ENCODE measurements at regions not wholly inside any gene's neighbourhood (a gene's known extent, or its start where the extent isn't known, plus 50 kb on each side); places are given as distances from the start of the nearest gene placed in this dataset.

DNA sequence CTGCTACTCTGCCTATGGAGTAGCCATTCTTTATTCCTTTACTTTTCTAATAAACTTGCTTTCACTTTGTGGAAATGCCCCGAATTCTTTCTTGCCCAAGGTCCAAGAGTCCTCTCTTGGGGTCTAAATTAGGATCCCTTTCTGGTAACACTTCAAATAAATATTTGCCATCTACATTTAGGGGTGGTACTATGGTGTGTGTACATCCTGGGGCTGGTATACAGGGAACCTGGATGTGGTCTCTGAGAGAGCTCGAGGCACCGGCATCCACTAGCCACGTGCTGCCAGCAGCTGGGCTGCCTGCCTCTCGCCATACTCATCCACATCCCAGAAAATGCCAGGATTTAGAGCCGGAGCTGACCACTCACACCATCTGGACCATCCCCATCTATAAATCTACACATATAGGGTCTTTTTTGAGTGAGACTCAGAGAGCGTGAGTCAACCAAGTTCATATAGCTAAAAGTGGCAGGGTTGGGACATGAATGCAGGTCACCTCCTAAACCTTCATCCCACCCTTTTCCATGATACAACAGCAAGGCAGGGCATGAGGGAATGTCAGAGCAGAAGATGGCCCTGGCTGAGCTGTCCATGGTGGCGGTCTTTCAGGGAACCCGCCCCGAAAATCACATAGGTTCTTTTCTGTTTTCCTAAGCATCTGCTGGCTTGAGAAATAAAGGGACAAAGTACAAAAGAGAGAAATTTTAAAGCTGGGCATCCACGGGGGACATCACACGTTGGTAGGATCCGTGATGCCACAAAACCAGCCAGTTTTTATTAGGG lies 76.6 kb upstream of the F3 start:
- H3K27me3 ChIP-seq (ENCODE audit: insufficient read depth, low read length) = no peaks in the 10 kb centered on the region; the same call in 1 of the 2 replicates
- H3K4me1 ChIP-seq (ENCODE audit: insufficient read depth, low read length) = peaks cover 20% of the 10 kb centered on the region
- H3K27ac ChIP-seq (ENCODE audit: low read depth, low read length) = no peak overlapping the region
- H3K9me3 ChIP-seq (ENCODE audit: insufficient read depth, low read depth, low read length) = peaks cover 2% of the 10 kb centered on the region; the same call in 1 of the 2 replicates
- no peaks in the 10 kb centered on the region for H3K36me3 ChIP-seq (ENCODE audit: insufficient read depth, low read length)
- WGBS = 87% methylated on average over 12 of the region's 13 CpGs
- no peak overlapping the region for H3K4me3 ChIP-seq (ENCODE audit: low read length)
- no peak overlapping the region for H3K9ac ChIP-seq (ENCODE audit: low read depth, low read length)

DNA sequence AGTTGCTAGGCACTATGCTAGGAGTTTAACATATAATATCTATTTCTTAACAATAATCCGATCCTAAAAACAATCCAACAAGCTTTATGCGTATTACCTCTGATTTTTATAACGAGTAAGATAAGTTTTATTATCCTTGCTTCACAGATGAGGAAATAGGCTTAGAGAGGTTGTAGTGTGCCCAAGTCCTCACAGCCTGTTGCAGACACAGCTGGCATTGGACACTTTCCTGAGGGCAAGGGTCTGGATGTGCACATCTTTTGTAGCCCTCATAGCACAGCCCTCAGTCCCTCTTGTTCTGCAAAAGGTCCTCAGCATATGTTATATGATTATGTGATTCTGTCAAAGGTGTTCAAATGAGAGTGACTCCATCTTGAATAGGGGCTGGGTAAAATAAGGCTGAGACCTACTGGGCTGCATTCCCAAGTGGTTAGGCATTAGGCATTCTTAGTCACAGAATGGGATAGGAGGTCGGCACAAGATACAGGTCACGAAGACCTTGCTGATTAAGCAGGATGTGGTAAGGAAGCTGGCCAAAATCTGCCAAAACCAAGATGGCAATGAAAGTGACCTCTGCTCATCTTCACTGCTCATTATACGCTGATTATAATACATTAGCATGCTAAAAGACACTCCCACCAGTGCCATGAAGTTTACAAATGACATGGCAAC lies 75.7 kb upstream of the F3 start:
- H3K36me3 ChIP-seq (ENCODE audit: insufficient read depth, low read length) = no peaks in the 10 kb centered on the region
- no peak overlapping the region for H3K9ac ChIP-seq (ENCODE audit: low read depth, low read length)
- H3K4me1 ChIP-seq (ENCODE audit: insufficient read depth, low read length) = peaks cover 12% of the 10 kb centered on the region; the same call in 1 of the 2 replicates
- H3K4me3 ChIP-seq (ENCODE audit: low read length) = no peak overlapping the region
- H3K9me3 ChIP-seq (ENCODE audit: insufficient read depth, low read depth, low read length) = peaks cover 2% of the 10 kb centered on the region; the same call in 1 of the 2 replicates
- no peak overlapping the region for H3K27ac ChIP-seq (ENCODE audit: low read depth, low read length)
- no peaks in the 10 kb centered on the region for H3K27me3 ChIP-seq (ENCODE audit: insufficient read depth, low read length)
- 76% methylated on average over 6 of the region's 6 CpGs for WGBS

DNA sequence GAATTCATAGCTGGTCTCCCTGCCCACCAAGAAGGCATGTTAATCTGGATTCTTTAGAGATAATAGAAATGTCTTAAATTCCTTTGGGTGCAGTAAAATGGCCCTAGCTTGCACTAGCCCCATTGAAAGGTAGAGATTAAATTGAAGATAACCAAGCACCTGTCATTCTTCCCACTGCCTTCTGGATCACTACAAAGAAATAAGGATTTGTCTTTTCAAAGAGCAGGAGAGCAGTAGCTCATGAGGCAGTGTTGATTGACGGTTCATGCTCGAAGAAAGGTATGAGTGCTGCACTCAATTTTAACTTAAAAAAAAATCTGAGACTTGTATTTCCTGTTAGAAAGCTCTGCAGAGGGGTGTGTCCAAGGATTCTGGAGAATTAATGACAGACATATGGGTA lies 74.9 kb upstream of the F3 start:
- no peak overlapping the region for H3K27ac ChIP-seq (ENCODE audit: low read depth, low read length)
- WGBS = 96% methylated on average over 2 of the region's 2 CpGs
- H3K4me3 ChIP-seq (ENCODE audit: low read length) = no peak overlapping the region
- peaks cover 12% of the 10 kb centered on the region; the same call in 1 of the 2 replicates for H3K4me1 ChIP-seq (ENCODE audit: insufficient read depth, low read length)
- no peaks in the 10 kb centered on the region for H3K27me3 ChIP-seq (ENCODE audit: insufficient read depth, low read length)
- peaks cover 2% of the 10 kb centered on the region; the same call in 1 of the 2 replicates for H3K9me3 ChIP-seq (ENCODE audit: insufficient read depth, low read depth, low read length)
- H3K9ac ChIP-seq (ENCODE audit: low read depth, low read length) = no peak overlapping the region
- no peaks in the 10 kb centered on the region for H3K36me3 ChIP-seq (ENCODE audit: insufficient read depth, low read length)

DNA sequence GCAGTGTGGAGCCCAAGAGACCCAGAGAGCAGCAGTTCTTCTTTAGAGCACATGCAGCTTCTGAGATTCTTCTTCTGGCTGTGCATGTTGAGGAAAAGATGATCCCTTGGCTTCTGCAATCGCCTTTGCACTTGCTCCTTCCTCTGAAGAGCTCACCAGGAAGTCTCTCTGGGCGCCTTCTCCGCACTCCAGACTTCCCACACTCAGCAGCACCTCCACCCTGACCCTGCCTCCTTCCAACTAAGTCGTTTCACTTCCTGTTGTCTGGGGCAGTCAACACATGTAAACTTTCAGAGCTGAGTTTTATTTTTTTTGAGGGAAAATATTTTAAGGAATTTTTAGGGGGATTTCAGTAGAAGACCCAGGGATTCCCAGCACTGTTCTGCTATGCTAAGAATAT lies 73.4 kb upstream of the F3 start:
- H3K4me1 ChIP-seq (ENCODE audit: insufficient read depth, low read length) = peaks cover 12% of the 10 kb centered on the region; the same call in 1 of the 2 replicates
- H3K36me3 ChIP-seq (ENCODE audit: insufficient read depth, low read length) = no peaks in the 10 kb centered on the region

DNA sequence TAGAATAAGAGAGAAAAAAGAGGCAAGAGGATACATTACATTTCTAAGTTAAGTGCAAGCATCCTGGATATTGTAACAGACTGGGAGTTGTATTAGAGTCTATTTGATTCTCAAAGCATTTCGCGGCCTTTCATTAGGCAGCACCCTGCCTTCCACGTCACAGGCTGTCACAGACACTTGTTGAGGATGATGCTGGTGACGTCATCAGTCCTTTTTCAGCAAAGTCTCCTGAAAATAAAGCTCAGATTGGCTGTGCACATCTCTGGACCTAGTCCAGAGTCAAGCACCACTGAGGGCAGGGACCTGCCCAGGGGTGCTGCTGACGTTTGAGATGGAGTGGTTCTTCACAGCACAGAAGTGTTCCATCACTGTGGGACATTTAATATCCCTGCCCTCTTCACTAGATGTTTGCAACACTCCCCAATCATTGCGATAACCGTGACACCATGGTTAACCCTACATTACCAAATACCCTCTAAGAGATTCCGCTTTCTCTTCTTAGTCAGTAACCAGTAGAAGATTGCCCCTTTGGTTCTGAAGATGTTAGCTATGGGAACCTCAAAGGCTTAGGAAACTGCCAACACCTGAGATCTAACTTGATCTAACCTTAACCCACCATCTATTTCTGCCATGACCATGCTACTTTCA lies 72.7 kb upstream of the F3 start:
- Histone ChIP-seq H3K9me3 (ENCODE audit: insufficient read depth, low read depth, low read length) (peaks cover 2% of the 10 kb centered on the region; the same call in 1 of the 2 replicates), H3K4me1 (ENCODE audit: insufficient read depth, low read length) (peaks cover 12% of the 10 kb centered on the region; the same call in 1 of the 2 replicates), H3K27me3 (ENCODE audit: insufficient read depth, low read length) (no peaks in the 10 kb centered on the region), H3K27ac (ENCODE audit: low read depth, low read length) (no peak overlapping the region), H3K9ac (ENCODE audit: low read depth, low read length) (no peak overlapping the region), H3K36me3 (ENCODE audit: insufficient read depth, low read length) (no peaks in the 10 kb centered on the region), H3K4me3 (ENCODE audit: low read length) (no peak overlapping the region)
- WGBS = 94% methylated on average over 8 of the region's 8 CpGs

More for the DNA sequence above, 73.4 kb upstream of the F3 start:
- Histone ChIP-seq H3K4me3 (ENCODE audit: low read length) (no peak overlapping the region), H3K27ac (ENCODE audit: low read depth, low read length) (no peak overlapping the region), H3K9ac (ENCODE audit: low read depth, low read length) (no peak overlapping the region), H3K9me3 (ENCODE audit: insufficient read depth, low read depth, low read length) (peaks cover 2% of the 10 kb centered on the region; the same call in 1 of the 2 replicates), H3K27me3 (ENCODE audit: insufficient read depth, low read length) (no peaks in the 10 kb centered on the region)
- 74% methylated on average over 4 of the region's 4 CpGs for WGBS

DNA sequence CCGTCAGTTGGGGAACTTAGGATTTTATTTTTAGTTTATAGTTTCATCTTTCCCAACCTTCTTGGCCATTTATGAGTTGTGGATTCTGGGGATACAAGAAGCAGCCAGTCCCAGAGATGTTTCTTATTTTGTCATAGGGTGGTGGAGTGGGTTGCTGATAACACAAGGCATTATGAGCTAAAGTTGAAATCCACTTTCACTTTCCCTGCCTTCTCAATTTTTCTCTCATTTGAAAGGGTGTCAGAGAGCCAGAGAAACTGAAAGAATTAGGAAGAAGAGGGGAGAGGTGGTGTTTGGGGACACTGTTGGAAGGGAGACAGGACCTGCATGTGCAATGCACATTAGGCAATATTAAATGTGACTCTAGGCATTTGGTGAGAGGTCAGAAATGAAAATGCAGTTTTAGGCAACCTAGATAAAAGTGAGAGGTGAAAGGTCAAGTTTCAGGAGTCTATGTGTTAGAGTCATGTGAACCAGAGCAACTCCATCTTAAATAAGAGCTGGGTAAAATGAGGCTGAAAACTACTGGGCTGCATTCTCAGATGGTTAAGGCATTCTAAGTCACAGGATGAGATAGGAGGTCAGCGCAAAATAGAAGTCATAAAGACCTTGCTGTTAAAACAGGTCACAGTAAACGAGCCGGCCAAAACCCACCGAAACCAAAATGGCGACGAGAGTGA lies 71.1 kb upstream of the F3 start:
- Histone ChIP-seq H3K27ac (ENCODE audit: low read depth, low read length) (no peak overlapping the region), H3K27me3 (ENCODE audit: insufficient read depth, low read length) (no peaks in the 10 kb centered on the region), H3K9me3 (ENCODE audit: insufficient read depth, low read depth, low read length) (no peaks in the 10 kb centered on the region), H3K4me3 (ENCODE audit: low read length) (no peak overlapping the region), H3K4me1 (ENCODE audit: insufficient read depth, low read length) (peaks cover 12% of the 10 kb centered on the region; the same call in 1 of the 2 replicates), H3K9ac (ENCODE audit: low read depth, low read length) (no peak overlapping the region), H3K36me3 (ENCODE audit: insufficient read depth, low read length) (no peaks in the 10 kb centered on the region)
- WGBS = 94% methylated on average over 7 of the region's 7 CpGs

DNA sequence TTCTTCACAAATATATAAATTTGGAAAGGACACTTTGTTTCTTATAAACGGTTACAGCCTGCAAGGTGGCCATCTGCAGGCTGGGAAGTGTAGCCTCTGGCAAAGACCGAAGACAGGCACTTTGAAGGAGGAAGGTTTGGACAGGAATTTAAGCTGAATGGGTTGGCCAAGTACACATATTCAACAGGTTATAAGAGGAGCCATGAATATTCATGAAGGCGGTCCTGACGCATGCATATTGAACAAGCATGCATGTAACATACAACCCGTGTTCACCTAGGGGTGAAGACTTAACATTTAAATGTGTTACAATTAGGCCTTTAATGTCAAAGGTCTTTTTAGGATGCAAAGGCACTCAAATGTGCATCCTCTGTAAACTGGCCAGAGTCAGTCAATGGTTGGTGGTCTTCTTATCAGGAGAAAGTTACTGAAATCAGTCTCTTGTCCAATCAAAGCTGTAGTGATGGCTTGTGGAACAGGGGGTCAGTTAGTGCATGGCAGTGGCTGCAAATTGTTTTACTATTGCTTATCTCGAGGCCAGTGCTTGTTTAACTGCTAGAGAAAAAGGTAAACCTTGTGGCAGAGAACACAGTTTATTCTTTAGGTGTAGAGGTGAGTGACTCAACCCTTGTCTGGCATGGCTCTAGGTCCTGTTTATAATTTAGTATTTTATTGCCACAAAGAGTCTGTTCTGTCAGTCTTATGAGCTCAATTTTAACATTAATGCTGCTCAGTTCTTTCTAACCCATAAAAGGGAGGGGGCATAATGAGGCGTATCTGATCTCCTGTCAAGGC lies 70.3 kb upstream of the F3 start:
- WGBS = 88% methylated on average over 7 of the region's 7 CpGs
- Histone ChIP-seq H3K27ac (ENCODE audit: low read depth, low read length) (no peak overlapping the region), H3K9me3 (ENCODE audit: insufficient read depth, low read depth, low read length) (no peaks in the 10 kb centered on the region), H3K36me3 (ENCODE audit: insufficient read depth, low read length) (no peaks in the 10 kb centered on the region), H3K9ac (ENCODE audit: low read depth, low read length) (no peak overlapping the region), H3K27me3 (ENCODE audit: insufficient read depth, low read length) (no peaks in the 10 kb centered on the region), H3K4me3 (ENCODE audit: low read length) (no peak overlapping the region), H3K4me1 (ENCODE audit: insufficient read depth, low read length) (peaks cover 9% of the 10 kb centered on the region; the same call in 1 of the 2 replicates)

DNA sequence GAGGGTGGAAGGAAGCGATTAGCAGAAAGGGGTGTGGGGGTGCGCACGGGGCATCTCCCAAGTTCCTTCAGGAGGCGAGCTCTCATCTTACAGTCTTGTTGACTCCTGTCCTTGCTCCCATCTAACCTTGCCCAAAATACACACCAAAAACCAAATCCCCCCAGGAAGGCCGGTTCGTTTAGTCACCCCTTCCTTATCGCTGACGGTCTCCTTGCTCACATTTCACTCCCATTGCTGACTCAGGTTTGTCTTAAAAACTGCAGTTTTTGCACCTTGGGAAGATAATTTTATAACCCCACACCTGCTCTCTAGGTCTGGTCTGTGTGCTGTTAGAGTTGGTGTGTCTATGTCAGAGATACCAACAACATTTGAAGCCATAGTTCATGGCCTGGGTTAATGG lies 68.1 kb upstream of the F3 start:
- WGBS = 92% methylated on average over 8 of the region's 8 CpGs
- no peak overlapping the region for H3K9ac ChIP-seq (ENCODE audit: low read depth, low read length)
- no peaks in the 10 kb centered on the region for H3K4me1 ChIP-seq (ENCODE audit: insufficient read depth, low read length)

DNA sequence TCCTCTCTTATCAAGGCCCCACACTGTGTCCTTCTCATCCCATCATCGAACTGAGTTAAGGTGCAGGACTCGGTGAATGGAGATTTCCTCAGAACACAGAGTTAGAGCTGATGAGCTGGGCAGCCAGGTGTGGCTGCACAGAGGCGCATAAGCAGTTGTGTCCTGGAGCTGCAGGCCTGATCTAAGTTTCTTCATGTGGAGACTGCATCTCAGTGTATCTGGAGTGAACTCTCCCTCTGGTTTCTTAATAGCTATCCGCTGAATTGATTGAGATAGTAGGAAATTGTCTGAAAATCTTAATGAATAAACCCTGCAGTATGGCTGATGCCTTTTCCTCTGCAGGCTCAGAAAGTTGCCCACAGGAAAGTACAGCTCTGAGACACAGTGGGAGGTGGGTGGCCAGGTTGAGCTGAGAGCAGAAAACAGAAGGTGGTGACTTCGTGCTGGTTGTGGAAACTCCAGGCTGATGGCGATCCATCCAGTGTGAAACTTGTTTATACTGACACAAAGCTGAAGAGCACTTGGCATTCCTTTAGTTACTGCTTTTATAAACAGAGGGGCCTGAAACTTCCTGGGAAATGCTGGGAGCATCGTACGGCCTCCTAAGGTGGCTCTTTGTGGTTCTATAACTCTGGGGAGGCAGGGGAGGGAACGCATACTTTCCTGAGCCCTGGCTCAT lies 67.4 kb upstream of the F3 start:
- Histone ChIP-seq H3K9me3 (ENCODE audit: insufficient read depth, low read depth, low read length) (no peaks in the 10 kb centered on the region), H3K4me3 (ENCODE audit: low read length) (no peak overlapping the region), H3K27ac (ENCODE audit: low read depth, low read length) (no peak overlapping the region; the same call in 1 of the 2 replicates), H3K36me3 (ENCODE audit: insufficient read depth, low read length) (no peaks in the 10 kb centered on the region), H3K27me3 (ENCODE audit: insufficient read depth, low read length) (no peaks in the 10 kb centered on the region), H3K9ac (ENCODE audit: low read depth, low read length) (no peak overlapping the region), H3K4me1 (ENCODE audit: insufficient read depth, low read length) (no peaks in the 10 kb centered on the region)
- 73% methylated on average over 9 of the region's 9 CpGs for WGBS

More for the DNA sequence above, 68.1 kb upstream of the F3 start:
- Histone ChIP-seq H3K4me3 (ENCODE audit: low read length) (no peak overlapping the region), H3K9me3 (ENCODE audit: insufficient read depth, low read depth, low read length) (no peaks in the 10 kb centered on the region), H3K36me3 (ENCODE audit: insufficient read depth, low read length) (no peaks in the 10 kb centered on the region), H3K27ac (ENCODE audit: low read depth, low read length) (no peak overlapping the region), H3K27me3 (ENCODE audit: insufficient read depth, low read length) (no peaks in the 10 kb centered on the region)
